Ovary (tissue), 7 donors: ENCODE measurements at regions not wholly inside any gene's neighbourhood (a gene's known extent, or its start where the extent isn't known, plus 50 kb on each side); places are given as distances from the start of the nearest gene placed in this dataset.

Experiments
- DNase-seq, 5 donors: peaks; one replicate each; pipeline ENCODE4 v3.0.0-alpha.2; 2019 to 2020
- H3K27ac ChIP-seq, 2 donors: fragments of 200-600 bp; one replicate each; pipeline versions ENCODE4 v1.5.1 to v1.8.0; 2019 to 2022
- H3K27me3 ChIP-seq: fragments of 200-600 bp; one replicate; pipeline ENCODE4 v1.8.0; 2022
- H3K36me3 ChIP-seq: fragments of 200-600 bp; sonication (generic); one replicate; pipeline ENCODE4 v1.5.1; 2019
- H3K4me1 ChIP-seq: one replicate; pipeline ENCODE4 v1.8.1; 2013; ENCODE audit warnings: mild to moderate bottlenecking, moderate library complexity; ENCODE audit not compliant: insufficient read depth
- H3K4me3 ChIP-seq: fragments of 200-600 bp; sonication (generic); one replicate; pipeline ENCODE4 v1.5.1; 2017
- H3K9me3 ChIP-seq, 2 donors: fragments of 200-600 bp in 1 of 2; sonication (generic) in 1 of 2; one replicate each; pipeline versions ENCODE4 v1.5.1 to v1.8.1; 2013 to 2019; ENCODE audit warnings: mild to moderate bottlenecking in 1 of 2, moderate library complexity in 1 of 2
- EP300 ChIP-seq: sonication (generic); formaldehyde crosslinking; IDR thresholded peaks from one replicate; pipeline ENCODE4 v1.6.1; 2017; ENCODE audit warnings: antibody characterized with exemption
- POLR2A ChIP-seq: fragments of 450-650 bp; IDR thresholded peaks from one replicate; pipeline ENCODE4 v1.6.1; 2017; ENCODE audit warnings: antibody characterized with exemption, mild to moderate bottlenecking, moderate library complexity
- WGBS, 3 donors: extraction: QIAGEN DNeasy Blood & Tissue Kit in 1 of 3; methylation state at CpG; one replicate each; pipeline versions ENCODE4 v1.1.5 to v1.1.7; 2013 to 2017; 5-methylcytosine and 5-hydroxymethylcytosine counted together
- intact Hi-C, 4 donors: fragments of 100-400 bp; cut with DNase I; formaldehyde crosslinking; loops; one replicate each; pipeline versions ENCODE4 v1.11.0 to v1.15.1; 2022 to 2023
- TF ChIP-seq, protein P1 (sequence below), 3 donors: fragments of 450-650 bp in 2 of 3; fragments of 200-600 bp in 1 of 3; IDR thresholded peaks; one replicate each; pipeline versions ENCODE4 v1.5.1 to v1.8.0; 2016 to 2022; ENCODE audit warnings: antibody characterized with exemption in 3 of 3, mild to moderate bottlenecking in 1 of 3
- donor health status: DM: no; HTN: no; CAD: no; lungs with moderate emphysema.
- donor health status: DM: no; HTN: no; CAD: no.
- donor health status: Bipolar disorder and iron deficiency.
- donor health status: DM: no; HTN: no; CAD: no.
- donor health status: DM: yes; HTN: yes; CAD: no.

DNA sequence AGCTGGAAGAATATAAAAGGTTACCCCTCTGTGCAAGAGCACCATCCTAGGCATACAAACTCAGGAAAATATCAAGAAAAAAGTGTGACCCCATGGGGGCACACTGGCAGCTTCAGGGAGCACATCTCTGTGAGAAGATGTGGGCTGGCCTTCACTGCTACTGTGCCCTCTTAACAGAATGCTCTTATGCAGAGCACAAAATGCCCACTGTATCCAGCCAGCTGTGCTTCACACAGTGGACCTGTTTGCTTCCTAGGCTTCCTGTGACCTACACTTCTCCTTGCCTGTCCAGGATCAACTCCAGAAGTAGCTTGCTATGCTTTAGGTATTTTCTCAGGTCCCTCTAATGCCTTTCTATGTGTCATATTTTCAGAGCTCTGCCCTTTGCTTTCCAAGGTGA is 380.2 kb upstream of the MMS22L start:
- Histone ChIP-seq H3K9me3 (no peaks in the 10 kb centered on the region), H3K27ac (no peak overlapping the region), H3K4me1 (no peaks in the 10 kb centered on the region), H3K27me3 (no peaks in the 10 kb centered on the region), H3K4me3 (no peak overlapping the region), H3K36me3 (no peaks in the 10 kb centered on the region)
- TF ChIP-seq EP300 = no peak
- no peak for TF ChIP-seq POLR2A
- TF ChIP-seq, protein P1, sequence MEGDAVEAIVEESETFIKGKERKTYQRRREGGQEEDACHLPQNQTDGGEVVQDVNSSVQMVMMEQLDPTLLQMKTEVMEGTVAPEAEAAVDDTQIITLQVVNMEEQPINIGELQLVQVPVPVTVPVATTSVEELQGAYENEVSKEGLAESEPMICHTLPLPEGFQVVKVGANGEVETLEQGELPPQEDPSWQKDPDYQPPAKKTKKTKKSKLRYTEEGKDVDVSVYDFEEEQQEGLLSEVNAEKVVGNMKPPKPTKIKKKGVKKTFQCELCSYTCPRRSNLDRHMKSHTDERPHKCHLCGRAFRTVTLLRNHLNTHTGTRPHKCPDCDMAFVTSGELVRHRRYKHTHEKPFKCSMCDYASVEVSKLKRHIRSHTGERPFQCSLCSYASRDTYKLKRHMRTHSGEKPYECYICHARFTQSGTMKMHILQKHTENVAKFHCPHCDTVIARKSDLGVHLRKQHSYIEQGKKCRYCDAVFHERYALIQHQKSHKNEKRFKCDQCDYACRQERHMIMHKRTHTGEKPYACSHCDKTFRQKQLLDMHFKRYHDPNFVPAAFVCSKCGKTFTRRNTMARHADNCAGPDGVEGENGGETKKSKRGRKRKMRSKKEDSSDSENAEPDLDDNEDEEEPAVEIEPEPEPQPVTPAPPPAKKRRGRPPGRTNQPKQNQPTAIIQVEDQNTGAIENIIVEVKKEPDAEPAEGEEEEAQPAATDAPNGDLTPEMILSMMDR (IDR thresholded peaks at IDR 0.05) = no peak
- intact Hi-C loops = no loop called here
- DNase-seq = no peak

DNA sequence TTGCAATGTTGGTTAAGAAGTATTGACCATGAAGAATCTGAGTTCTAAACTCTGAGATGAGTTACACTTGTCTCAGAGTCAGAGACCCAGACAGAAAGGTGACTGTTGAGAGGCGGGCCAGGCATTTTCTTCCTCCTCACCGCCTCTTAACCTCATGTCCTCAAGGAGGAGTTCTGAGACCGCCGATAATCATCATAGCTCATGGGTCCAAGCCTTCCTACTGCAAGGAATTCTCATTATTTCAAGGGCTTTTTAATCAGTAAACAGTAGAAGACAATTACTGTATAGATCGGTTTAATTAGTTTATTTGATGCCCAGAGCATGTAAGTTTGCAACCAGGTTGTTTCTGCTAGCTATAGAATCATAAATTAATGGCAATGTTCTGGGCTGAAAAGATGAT is 382.4 kb upstream of the MMS22L start:
- Histone ChIP-seq H3K36me3 (no peaks in the 10 kb centered on the region), H3K27ac (no peak overlapping the region), H3K9me3 (no peaks in the 10 kb centered on the region), H3K27me3 (no peaks in the 10 kb centered on the region), H3K4me1 (no peaks in the 10 kb centered on the region), H3K4me3 (no peak overlapping the region)
- DNase-seq = no peak
- 68 to 83% (median 75%) methylated on average over 5 of the region's 5 CpGs for WGBS, 3 donors
- intact Hi-C loops = no loop called here
- TF ChIP-seq POLR2A (no peak), EP300 (no peak)
- TF ChIP-seq, protein P1 (IDR thresholded peaks at IDR 0.05) = no peak

DNA sequence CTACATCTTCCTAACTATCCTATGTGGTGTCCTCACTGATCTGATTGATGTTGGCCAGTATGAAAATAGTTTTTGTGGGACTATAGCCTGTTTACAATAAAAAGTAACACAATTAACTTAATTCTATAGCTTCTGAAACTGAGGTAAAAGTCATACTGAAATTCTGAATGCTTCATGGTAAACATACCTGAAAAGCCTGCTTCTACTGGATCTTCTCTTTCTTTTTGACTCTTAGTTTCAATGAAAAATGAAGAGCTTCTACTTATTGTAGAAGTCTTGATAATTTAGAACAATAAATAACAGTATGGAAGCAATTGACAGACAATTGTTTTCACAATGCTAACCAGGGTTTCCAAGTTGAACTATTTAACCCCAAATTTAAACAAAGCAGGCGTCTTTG is 383.9 kb upstream of the MMS22L start:
- no peaks in the 10 kb centered on the region for H3K4me1 ChIP-seq
- no peaks in the 10 kb centered on the region for H3K36me3 ChIP-seq
- no peak for TF ChIP-seq EP300
- no peak for TF ChIP-seq POLR2A
- TF ChIP-seq, protein P1 (IDR thresholded peaks at IDR 0.05) = no peak
- intact Hi-C loops = no loop called here
- H3K27me3 ChIP-seq = no peaks in the 10 kb centered on the region
- WGBS, 3 donors = 48 to 68% (median 63%) methylated on average over 1 of the region's 1 CpG
- H3K27ac ChIP-seq = no peak overlapping the region
- DNase-seq = no peak
- no peak overlapping the region for H3K4me3 ChIP-seq
- H3K9me3 ChIP-seq = no peaks in the 10 kb centered on the region

DNA sequence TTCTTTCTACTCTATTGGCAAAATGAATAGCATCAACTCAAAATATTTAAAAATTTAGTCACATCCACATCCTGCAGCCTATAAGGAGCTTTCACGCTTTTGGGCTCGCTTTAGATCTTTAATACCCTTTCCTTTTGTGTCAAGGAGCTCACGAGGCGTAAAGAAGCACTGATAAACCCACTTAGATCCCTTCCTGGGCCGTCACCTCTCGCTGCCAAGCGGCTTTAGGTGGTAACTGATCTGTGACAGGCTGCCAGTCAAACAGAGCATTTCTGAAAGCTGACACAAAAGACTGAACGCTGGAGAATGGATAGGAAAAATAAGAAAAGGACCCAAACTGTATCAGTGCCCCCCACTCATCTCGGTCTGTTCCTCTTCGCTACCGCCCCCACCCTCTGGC is 385.7 kb upstream of the MMS22L start:
- Histone ChIP-seq H3K27ac (no peak overlapping the region), H3K36me3 (no peaks in the 10 kb centered on the region), H3K4me3 (no peak overlapping the region), H3K4me1 (no peaks in the 10 kb centered on the region), H3K27me3 (no peaks in the 10 kb centered on the region), H3K9me3 (no peaks in the 10 kb centered on the region)
- TF ChIP-seq POLR2A = no peak
- TF ChIP-seq, protein P1 (IDR thresholded peaks at IDR 0.05) = no peak
- no peak for TF ChIP-seq EP300
- DNase-seq = no peak
- 25 to 31% (median 29%) methylated on average over 11 of the region's 11 CpGs for WGBS, 3 donors
- intact Hi-C loops = no loop called here
